HEK293 (cell line): ENCODE measurements at regions not wholly inside any gene's neighbourhood (a gene's known extent, or its start where the extent isn't known, plus 50 kb on each side); places are given as distances from the start of the nearest gene placed in this dataset.

Experiments
- CTCF ChIA-PET: fragments of 350-600 bp; formaldehyde crosslinking; extraction: SDS; loops from one replicate; lab custom pipeline; 2021; ENCODE audit warnings: antibody characterized with exemption; lab: Yijun Ruan, JAX
- POLR2A ChIA-PET: fragments of 300-600 bp; formaldehyde crosslinking; extraction: SDS; loops from one replicate; lab custom pipeline; 2020; ENCODE audit warnings: antibody characterized with exemption, inconsistent platforms; lab: Yijun Ruan, JAX
- H3K27ac ChIP-seq: fragments of 200-500 bp; sonication (Bioruptor generic); 2 replicates; pipeline ENCODE4 v1.5.1; 2014; ENCODE audit warnings: low read depth, low read length, control low read depth, inconsistent platforms; ENCODE audit errors: extremely low read depth
- H3K36me3 ChIP-seq, 2 experiments: fragments of 200-500 bp in 1 of 2; sonication (Bioruptor generic) in 1 of 2; 1 replicate in 1 of 2; 2 replicates in 1 of 2; pipeline ENCODE4 v1.5.1; 2014 to 2017; ENCODE audit warnings: inconsistent platforms in 2 of 2, low read length in 2 of 2; ENCODE audit not compliant: control insufficient read depth in 2 of 2, insufficient read depth in 1 of 2
- H3K4me1 ChIP-seq: fragments of 200-500 bp; sonication (Bioruptor generic); 2 replicates; pipeline ENCODE4 v1.5.1; 2014; ENCODE audit warnings: mild to moderate bottlenecking, low read length, inconsistent platforms; ENCODE audit not compliant: control insufficient read depth, insufficient read depth
- H3K4me3 ChIP-seq: 2 replicates; pipeline ENCODE4 v1.5.1; 2011; ENCODE audit warnings: low read depth, mild to moderate bottlenecking, control low read depth, low read length, moderate library complexity
- H3K9me3 ChIP-seq: fragments of 200-500 bp; sonication (Bioruptor generic); 2 replicates; pipeline ENCODE4 v1.5.1; 2014; ENCODE audit warnings: low read depth, low read length, inconsistent platforms; ENCODE audit not compliant: control insufficient read depth, insufficient read depth
- BCL11B ChIP-seq: fragments of 450-650 bp; formaldehyde crosslinking; IDR thresholded peaks from 2 replicates; pipeline ENCODE4 v1.5.1; 2016; ENCODE audit warnings: low read depth, missing biosample characterization, missing genetic modification characterization
- CTCF ChIP-seq: fragments of 450-650 bp; formaldehyde crosslinking; IDR thresholded peaks from 2 replicates; pipeline ENCODE4 v1.5.1; 2016; ENCODE audit warnings: missing biosample characterization, missing genetic modification characterization
- GLIS1 ChIP-seq: fragments of 450-650 bp; formaldehyde crosslinking; IDR thresholded peaks from 2 replicates; pipeline ENCODE4 v1.5.1; 2016; ENCODE audit warnings: missing biosample characterization, missing genetic modification characterization
- HOXD13 ChIP-seq: sonication (generic); formaldehyde crosslinking; IDR thresholded peaks from 2 replicates; pipeline ENCODE4 v1.8.0; 2022; ENCODE audit warnings: missing genetic modification reagents, borderline replicate concordance
- ZBTB10 ChIP-seq: fragments of 450-650 bp; formaldehyde crosslinking; IDR thresholded peaks from 2 replicates; pipeline ENCODE4 v1.5.1; 2016; ENCODE audit warnings: missing biosample characterization, missing genetic modification characterization
- ZBTB20 ChIP-seq: fragments of 450-650 bp; formaldehyde crosslinking; IDR thresholded peaks from 2 replicates; pipeline ENCODE4 v1.5.1; 2016; ENCODE audit warnings: missing biosample characterization, missing genetic modification characterization
- ZBTB26 ChIP-seq: fragments of 450-650 bp; formaldehyde crosslinking; optimal IDR thresholded peaks from 2 replicates; pipeline ENCODE3; 2016; ENCODE audit warnings: missing biosample characterization, mild to moderate bottlenecking, missing genetic modification characterization
- ZFP69B ChIP-seq: fragments of 450-650 bp; formaldehyde crosslinking; IDR thresholded peaks from 2 replicates; pipeline ENCODE4 v1.5.1; 2016; ENCODE audit warnings: missing biosample characterization, missing genetic modification characterization
- ZNF133 ChIP-seq: fragments of 450-650 bp; formaldehyde crosslinking; IDR thresholded peaks from 2 replicates; pipeline ENCODE4 v1.5.1; 2016; ENCODE audit warnings: missing biosample characterization, missing genetic modification characterization
- ZNF148 ChIP-seq: fragments of 450-650 bp; formaldehyde crosslinking; IDR thresholded peaks from 2 replicates; pipeline ENCODE4 v1.5.0; 2017; ENCODE audit warnings: missing biosample characterization, missing genetic modification characterization, borderline replicate concordance
- ZNF184 ChIP-seq: fragments of 450-650 bp; IDR thresholded peaks from 2 replicates; pipeline ENCODE4 v1.5.1; 2018; ENCODE audit warnings: missing biosample characterization, mild to moderate bottlenecking, missing genetic modification characterization
- ZNF426 ChIP-seq: fragments of 450-650 bp; formaldehyde crosslinking; IDR thresholded peaks from 2 replicates; pipeline ENCODE4 v1.5.1; 2017; ENCODE audit warnings: missing biosample characterization, missing genetic modification characterization, mild to moderate bottlenecking, inconsistent platforms, moderate library complexity
- ZNF501 ChIP-seq: fragments of 450-650 bp; formaldehyde crosslinking; IDR thresholded peaks from 2 replicates; pipeline ENCODE4 v1.5.1; 2016; ENCODE audit warnings: missing biosample characterization, missing genetic modification characterization
- ZNF514 ChIP-seq: fragments of 450-650 bp; formaldehyde crosslinking; IDR thresholded peaks from 2 replicates; pipeline ENCODE4 v1.5.1; 2016; ENCODE audit warnings: missing biosample characterization, missing genetic modification characterization
- ZNF585B ChIP-seq: fragments of 450-650 bp; formaldehyde crosslinking; IDR thresholded peaks from 2 replicates; pipeline ENCODE4 v1.5.1; 2016; ENCODE audit warnings: missing biosample characterization, missing genetic modification characterization
- ZNF624 ChIP-seq: fragments of 450-650 bp; formaldehyde crosslinking; IDR thresholded peaks from 2 replicates; pipeline ENCODE4 v1.5.1; 2017; ENCODE audit warnings: missing biosample characterization, missing genetic modification characterization
- ZNF785 ChIP-seq: fragments of 450-650 bp; formaldehyde crosslinking; IDR thresholded peaks from 2 replicates; pipeline ENCODE4 v1.5.1; 2016; ENCODE audit warnings: missing biosample characterization, missing genetic modification characterization
- TF ChIP-seq, protein P1 (sequence below): fragments of 450-650 bp; formaldehyde crosslinking; IDR thresholded peaks from 2 replicates; pipeline ENCODE4 v1.5.1; 2016; ENCODE audit warnings: missing biosample characterization, missing genetic modification characterization
- TF ChIP-seq, protein P2 (sequence below): fragments of 450-650 bp; formaldehyde crosslinking; IDR thresholded peaks from 2 replicates; pipeline ENCODE4 v1.5.1; 2017; ENCODE audit warnings: missing biosample characterization, missing genetic modification characterization
- TF ChIP-seq, protein P3 (sequence below): fragments of 450-650 bp; formaldehyde crosslinking; IDR thresholded peaks from 2 replicates; pipeline ENCODE4 v1.5.1; 2017; ENCODE audit warnings: missing biosample characterization, missing genetic modification characterization

DNA sequence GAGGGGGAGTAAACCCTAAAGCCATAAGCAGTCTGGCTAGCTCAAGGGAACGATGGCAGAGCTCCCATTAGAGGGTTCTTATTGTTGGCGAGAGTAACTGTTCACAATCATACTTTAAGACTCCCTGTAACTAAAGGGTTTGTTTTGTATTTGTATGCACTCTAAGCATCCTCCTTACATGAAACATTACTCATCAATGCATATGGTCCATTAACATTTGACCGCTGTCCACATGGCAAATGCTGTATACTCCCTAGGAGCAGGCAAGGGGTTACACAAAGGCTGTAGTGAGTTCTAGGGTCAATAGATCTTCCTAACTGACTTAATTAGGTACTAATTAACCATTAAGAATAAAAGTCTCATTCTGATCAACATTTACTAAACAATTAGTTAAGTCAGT, 95.3 kb upstream of the MRPS30 start (continued):
- TF ChIP-seq, protein P1, sequence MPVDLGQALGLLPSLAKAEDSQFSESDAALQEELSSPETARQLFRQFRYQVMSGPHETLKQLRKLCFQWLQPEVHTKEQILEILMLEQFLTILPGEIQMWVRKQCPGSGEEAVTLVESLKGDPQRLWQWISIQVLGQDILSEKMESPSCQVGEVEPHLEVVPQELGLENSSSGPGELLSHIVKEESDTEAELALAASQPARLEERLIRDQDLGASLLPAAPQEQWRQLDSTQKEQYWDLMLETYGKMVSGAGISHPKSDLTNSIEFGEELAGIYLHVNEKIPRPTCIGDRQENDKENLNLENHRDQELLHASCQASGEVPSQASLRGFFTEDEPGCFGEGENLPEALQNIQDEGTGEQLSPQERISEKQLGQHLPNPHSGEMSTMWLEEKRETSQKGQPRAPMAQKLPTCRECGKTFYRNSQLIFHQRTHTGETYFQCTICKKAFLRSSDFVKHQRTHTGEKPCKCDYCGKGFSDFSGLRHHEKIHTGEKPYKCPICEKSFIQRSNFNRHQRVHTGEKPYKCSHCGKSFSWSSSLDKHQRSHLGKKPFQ (tag by site-specific recombination): no peak
- no peak for TF ChIP-seq ZNF148 (tag by site-specific recombination)
- no peak for TF ChIP-seq ZNF133 (tag by site-specific recombination)
- no peak for TF ChIP-seq GLIS1 (tag by site-specific recombination)
- TF ChIP-seq, protein P2, sequence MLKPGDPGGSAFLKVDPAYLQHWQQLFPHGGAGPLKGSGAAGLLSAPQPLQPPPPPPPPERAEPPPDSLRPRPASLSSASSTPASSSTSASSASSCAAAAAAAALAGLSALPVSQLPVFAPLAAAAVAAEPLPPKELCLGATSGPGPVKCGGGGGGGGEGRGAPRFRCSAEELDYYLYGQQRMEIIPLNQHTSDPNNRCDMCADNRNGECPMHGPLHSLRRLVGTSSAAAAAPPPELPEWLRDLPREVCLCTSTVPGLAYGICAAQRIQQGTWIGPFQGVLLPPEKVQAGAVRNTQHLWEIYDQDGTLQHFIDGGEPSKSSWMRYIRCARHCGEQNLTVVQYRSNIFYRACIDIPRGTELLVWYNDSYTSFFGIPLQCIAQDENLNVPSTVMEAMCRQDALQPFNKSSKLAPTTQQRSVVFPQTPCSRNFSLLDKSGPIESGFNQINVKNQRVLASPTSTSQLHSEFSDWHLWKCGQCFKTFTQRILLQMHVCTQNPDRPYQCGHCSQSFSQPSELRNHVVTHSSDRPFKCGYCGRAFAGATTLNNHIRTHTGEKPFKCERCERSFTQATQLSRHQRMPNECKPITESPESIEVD (tag by site-specific recombination): no peak
- TF ChIP-seq ZBTB26 (tag by site-specific recombination): no peak

DNA sequence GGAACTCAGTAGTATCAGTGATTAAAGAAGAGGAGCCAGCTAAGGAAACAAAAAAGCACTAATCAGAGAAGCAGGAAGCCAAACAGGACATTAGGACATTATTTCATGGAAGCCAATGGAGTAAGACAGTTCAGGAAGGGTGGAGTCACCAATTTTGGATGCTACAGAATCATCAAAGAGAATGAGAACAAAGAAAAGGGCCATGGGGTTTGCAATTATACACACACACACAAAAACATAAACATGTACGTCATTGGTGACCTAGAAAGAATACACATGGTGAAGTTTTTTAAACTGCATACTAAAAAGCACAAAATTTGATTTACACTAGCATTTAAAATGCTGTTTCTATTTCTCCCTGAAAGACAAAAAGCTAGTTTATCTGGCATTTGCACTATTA, 96.8 kb upstream of the MRPS30 start:
- H3K36me3 ChIP-seq: no peaks in the 10 kb centered on the region
- H3K4me1 ChIP-seq: no peaks in the 10 kb centered on the region
- ChIA-PET POLR2A (no interaction called here), CTCF (interaction anchor here (0.6 kb wide), 1 partner anchor 9 kb away, joined by 3 read pairs; no protein-coding TSS in a partner anchor)
- H3K9me3 ChIP-seq: no peaks in the 10 kb centered on the region
- no peak overlapping the region for H3K4me3 ChIP-seq
- no peak overlapping the region for H3K27ac ChIP-seq
- no peak for TF ChIP-seq ZNF785
- TF ChIP-seq ZNF585B (tag by site-specific recombination): no peak
- TF ChIP-seq, protein P3, sequence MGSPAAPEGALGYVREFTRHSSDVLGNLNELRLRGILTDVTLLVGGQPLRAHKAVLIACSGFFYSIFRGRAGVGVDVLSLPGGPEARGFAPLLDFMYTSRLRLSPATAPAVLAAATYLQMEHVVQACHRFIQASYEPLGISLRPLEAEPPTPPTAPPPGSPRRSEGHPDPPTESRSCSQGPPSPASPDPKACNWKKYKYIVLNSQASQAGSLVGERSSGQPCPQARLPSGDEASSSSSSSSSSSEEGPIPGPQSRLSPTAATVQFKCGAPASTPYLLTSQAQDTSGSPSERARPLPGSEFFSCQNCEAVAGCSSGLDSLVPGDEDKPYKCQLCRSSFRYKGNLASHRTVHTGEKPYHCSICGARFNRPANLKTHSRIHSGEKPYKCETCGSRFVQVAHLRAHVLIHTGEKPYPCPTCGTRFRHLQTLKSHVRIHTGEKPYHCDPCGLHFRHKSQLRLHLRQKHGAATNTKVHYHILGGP (tag by site-specific recombination): no peak
- no peak for TF ChIP-seq ZNF624 (tag by site-specific recombination)
- TF ChIP-seq ZNF426 (tag by site-specific recombination): no peak
- TF ChIP-seq CTCF (tag by site-specific recombination): no peak
- no peak for TF ChIP-seq ZBTB10 (tag by site-specific recombination)
- TF ChIP-seq, protein P2 (tag by site-specific recombination): no peak
- TF ChIP-seq ZBTB20 (tag by site-specific recombination): no peak
- TF ChIP-seq HOXD13 (CRISPR knock-in tag): no peak
- no peak for TF ChIP-seq ZNF514 (tag by site-specific recombination)
- no peak for TF ChIP-seq ZNF501 (tag by site-specific recombination)
- no peak for TF ChIP-seq ZFP69B
- TF ChIP-seq BCL11B: no peak
- no peak for TF ChIP-seq ZNF184 (tag by site-specific recombination)
